TTC549 (cell line): ENCODE measurements at regions not wholly inside any gene's neighbourhood (a gene's known extent, or its start where the extent isn't known, plus 50 kb on each side); places are given as distances from the start of the nearest gene placed in this dataset.

Experiments used
- FAIRE-seq: peaks from 2 replicates; lab custom pipeline; 2012; peaks lifted over from hg19 to GRCh38; lab: Jason Lieb, UNC

DNA sequence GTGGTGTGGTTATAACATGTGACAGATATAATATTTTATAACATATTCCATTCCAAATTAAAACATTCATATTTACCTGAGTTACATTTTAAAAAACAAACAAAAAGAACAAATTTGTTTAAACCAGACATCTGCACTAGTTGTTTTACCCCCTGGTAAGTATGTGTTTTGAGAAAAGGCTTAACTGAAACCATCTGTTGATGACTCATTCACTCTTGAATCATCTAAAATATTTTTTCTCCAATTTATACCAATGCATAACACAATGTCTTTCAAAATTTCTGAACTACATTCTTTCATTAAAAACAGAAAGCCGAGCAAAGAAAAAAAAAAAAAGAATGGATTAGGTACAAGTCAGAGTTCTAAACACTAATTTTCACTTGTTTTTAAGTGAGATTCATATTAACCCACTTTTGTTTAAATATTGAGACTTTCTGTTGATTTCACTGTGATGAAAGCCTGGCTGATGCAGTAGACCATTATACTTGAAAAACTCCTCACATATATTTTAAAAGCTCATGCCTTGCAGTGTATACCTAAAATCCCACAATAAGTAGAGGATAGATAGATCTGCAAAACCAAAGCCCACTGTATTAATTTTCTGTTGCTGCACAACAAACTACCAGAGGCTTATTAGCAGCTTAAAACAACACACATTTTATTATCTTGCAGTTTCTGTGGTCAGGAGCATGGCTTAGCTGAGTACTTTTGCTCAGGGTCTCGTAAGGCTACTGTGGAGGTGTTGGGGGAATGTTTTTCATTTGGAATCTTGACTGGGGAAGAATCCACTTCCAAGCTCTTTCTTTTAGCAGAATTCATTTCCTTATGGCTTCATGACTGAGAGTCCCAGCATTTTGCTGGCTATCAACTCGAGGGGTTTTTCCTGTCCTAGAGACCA is 221.5 kb downstream of the PCDH18 start:
- FAIRE-seq, result no peak

DNA sequence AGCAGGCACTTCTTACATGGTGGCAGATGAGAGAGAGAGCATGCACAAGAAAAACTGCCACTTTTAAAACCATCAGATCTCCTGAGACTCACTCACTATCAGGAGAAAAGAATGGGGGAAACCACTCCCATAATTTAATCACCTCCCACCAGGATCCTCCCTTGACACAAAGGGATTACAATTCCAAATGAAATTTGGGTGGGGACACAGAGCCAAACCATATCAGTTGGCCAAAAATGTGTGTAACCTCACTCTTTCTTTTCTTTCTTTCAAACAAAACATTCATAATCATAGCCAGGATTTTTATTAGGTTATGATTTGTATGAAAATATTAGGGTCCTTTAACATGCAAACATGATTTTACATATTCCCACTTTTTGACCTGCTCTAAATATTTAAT is 222.1 kb downstream of the PCDH18 start:
- FAIRE-seq, result no peak

DNA sequence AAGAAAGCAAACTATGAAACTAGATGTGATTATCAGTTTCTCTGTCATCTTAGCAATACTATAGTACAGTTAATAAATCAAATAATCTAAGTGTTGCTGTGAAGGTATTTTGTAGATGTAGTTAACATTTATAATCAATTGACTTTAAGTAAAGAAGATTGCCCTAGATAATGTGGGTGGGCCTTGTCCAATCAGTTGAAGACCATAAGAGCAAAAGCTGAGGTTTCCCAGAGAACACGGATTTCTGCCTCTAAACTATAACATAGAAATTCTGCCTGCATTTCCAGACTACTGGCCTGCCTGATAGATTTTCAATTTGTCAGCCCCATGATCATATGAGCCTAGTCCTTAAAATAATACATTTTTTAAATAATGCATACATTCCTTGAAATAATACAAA is 222.9 kb downstream of the PCDH18 start:
- no peak for FAIRE-seq

DNA sequence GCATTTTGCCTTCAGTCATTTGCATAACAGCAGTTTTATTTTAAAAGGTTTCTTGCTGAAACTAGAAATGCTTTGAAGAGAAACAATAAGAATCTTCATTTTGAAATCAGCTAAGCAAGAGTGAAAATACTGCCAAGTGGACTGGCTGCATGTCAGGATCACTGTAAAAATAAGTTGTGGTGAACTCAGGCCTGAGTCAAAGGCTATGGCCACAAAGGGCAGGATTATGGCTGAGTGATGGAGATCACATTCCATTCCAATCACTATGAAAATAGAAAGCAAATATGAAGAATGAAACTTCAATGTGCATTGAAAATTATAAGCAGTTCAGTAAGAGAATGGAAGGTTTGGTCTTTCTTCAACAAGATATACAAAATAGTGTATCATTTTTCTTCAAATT is 224.5 kb downstream of the PCDH18 start:
- FAIRE-seq, result no peak

DNA sequence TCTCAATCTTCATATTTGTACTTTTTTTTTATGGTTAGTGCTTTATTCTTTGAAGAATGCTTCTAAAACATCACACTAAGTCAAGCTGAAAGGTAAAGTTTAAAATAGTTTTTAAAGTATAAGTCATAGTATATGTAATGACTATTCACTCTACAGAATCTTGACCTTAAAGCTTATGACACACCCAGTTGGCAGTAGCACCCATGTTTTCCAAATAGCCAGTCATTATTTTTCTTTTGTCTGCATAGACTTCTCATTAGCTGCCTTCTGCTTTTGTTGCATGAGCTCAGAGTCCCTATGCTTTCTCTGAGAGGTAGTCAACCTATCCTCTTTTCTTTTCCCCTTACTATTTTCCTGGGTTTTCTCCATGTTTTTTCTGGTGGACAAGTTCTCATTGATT is 231.5 kb downstream of the PCDH18 start:
- FAIRE-seq, result no peak

GRCh38 chr4:137299281-137299680 is 233.0 kb downstream of the PCDH18 start:
- FAIRE-seq, result no peak

GRCh38 chr4:137293281-137293680 is 239.0 kb downstream of the PCDH18 start:
- no peak for FAIRE-seq

DNA sequence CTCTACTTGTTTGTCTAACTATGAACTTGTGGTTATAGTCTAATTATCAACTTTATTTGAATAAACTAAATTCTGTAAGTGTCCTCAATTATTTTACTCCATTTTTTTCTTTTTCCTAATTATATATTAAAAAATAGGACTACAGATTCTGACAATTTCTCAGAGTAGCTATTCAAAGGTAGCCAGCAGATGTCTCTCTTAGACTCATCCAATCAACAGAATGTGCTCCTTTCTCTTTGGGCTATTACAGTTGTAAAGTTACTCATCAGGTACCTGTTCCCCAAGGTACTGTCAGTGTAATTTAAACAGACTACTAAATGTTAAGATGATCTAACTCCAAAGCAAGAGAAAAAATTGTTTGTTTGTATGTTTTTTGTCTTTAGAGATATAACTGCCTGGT is 248.6 kb downstream of the PCDH18 start:
- no peak for FAIRE-seq

DNA sequence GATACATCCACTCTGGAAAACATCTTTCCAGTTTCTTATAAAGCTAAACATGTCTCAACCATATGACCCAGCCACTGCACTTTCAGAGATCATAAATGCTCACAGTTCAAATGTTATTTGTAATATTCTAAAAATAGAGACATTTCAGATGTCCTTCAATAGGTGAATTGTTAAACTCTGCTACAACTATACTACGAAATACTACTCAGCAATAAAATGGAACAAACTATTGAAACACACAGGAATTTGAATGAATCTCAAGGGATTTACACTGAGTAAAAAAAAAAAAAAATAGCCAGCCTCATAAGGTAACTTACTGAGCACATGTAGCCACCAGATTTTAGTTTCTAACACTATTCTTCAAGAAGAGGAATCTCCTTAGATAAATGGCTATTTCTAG is 253.9 kb downstream of the PCDH18 start:
- FAIRE-seq, result no peak

DNA sequence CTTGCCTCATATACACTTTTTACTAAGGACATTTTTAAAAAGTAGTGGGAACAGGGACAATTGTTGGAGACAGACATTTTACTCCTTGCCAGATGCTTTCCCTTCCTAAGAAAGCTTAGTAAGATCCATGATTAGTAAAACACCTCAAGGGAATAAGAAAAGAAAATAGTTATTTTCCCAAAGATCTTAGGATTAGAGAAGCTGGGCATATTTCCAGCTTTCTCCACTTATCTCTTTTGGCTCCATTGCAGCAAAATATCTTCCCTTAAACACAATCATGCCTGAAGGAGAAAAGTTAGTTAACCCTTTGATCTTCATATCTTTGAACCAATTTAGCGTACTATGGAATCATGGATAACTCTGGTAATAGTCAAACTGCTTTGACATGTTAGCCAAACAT is 257.9 kb downstream of the PCDH18 start:
- no peak for FAIRE-seq

- FAIRE-seq, result no peak
Measured at GRCh38 chr4:137267024-137267423, 265.3 kb downstream of the PCDH18 start.

DNA sequence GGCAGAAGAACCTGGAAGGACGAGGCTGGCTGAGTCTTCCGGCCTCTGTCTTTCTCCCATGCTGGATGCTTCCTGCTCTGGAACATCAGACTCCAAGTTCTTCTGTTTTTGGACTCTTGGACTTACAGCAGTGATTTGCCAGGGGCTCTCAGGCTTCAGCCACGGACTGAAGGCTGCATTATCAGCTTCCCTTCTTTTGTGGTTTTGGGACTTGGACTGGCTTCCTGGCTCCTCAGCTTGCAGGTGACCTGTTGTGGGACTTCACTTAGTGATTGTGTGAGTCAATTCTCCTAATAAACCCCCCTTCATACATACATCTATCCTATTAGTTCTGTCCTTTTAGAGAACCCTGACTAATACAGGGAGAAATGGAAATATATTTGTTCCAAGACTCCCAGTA is 265.8 kb downstream of the PCDH18 start:
- no peak for FAIRE-seq

DNA sequence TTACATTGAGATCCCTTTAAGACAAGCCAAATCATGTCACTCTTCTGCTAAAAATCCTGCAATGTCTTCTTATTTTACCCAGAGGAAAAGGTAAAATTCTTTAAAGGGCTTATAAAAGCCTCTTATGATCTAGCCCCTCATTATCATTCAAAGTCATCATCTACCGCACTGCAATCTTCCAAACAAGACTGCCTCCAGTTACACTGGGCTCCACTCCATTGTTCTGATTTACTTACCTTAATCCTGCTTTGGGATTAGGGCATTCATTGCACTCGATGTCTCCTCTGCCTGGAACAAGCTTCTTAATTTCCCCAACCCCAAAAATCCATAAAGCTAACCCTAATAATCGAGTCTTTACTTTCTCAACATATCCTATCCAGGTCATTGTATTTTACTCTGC is 269.1 kb downstream of the PCDH18 start:
- FAIRE-seq, result no peak

- no peak for FAIRE-seq
Measured at GRCh38 chr4:137253949-137254348, 278.3 kb downstream of the PCDH18 start.

DNA sequence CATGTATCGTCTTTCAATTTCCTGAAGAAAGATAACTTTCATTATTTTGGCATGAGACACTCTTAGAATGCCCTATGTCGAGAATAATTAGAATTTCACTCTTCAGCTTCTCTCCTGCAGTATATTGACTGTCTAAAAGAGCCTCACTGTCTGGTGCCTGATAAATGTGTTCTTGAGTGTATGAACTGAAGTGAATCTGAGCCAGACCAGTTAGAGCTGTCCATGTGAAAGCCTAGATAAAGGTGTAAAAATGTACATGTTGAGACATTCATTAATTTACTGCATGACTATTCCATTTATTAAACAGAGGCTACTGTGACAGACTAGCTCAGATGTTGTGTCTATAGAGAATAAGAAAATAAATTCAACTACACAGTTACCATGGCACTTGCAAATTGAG is 283.2 kb downstream of the PCDH18 start:
- FAIRE-seq, result no peak

GRCh38 chr4:137238456-137239162 is 293.7 kb downstream of the PCDH18 start:
- no peak for FAIRE-seq

GRCh38 chr4:137226900-137227299 is 305.4 kb downstream of the PCDH18 start:
- no peak for FAIRE-seq

DNA sequence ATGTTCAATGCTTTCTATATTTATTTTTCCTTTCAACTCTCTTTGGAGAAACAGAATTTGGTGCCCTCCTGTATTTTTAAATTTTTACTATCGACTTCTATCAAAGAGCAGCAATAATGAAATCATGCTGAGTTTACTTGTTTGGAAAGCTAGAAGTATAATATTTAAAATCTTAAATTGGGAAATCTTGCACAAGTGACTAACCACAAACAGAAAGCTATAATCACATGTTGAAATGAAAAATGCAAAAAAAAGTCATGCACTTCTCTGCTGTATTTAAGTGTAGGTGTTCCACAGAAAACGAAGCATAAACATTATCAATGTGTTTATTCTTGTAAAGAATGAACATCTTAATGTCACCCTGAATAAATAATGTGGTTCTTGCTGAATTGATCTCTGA is 306.1 kb downstream of the PCDH18 start:
- no peak for FAIRE-seq

DNA sequence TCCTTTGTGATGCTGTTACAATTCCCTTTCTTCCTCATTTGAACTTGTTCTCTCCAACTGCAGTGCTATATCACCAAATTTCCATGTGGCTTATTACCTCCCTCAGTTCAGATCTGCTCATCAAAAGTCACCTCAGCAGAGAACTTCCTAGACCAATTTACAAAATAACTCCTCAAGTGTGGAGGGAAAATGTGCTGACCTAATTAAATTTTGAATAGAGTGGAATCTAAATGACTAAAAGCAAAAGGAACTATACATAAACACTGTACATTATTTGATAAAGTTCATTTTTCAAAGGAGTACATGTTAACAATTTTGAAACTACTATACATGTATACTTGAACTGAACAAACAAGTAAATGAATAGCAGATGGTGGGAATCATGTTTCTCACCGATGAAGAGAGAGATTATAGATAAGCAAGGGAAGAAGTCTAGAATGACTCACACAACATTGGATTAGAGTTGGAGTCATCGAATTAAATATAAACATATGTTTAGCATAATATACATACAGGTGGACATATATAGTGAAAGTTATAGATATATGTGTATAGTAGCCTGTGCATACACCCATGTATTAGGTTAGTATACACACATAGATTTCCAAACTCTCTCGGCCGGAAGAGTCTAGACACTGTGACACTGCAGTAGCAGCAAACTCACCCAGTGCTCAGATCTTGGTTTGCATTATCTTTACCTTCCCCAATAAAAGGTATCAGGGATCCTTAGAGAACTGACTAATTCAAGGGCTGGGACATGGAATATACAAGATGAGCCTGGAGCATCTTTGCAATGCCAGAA is 318.7 kb downstream of the PCDH18 start:
- no peak for FAIRE-seq

- FAIRE-seq, result no peak
Measured at GRCh38 chr4:137212601-137213000, 319.7 kb downstream of the PCDH18 start.

- no peak for FAIRE-seq
Measured at GRCh38 chr4:137209240-137209639, 323.1 kb downstream of the PCDH18 start.

- FAIRE-seq, result no peak
Measured at GRCh38 chr4:137206781-137207180, 325.5 kb downstream of the PCDH18 start.

- FAIRE-seq, result no peak
Measured at GRCh38 chr4:137203601-137204000, 328.7 kb downstream of the PCDH18 start.
